Hepatocyte (in vitro differentiated cells): ENCODE measurements at regions not wholly inside any gene's neighbourhood (a gene's known extent, or its start where the extent isn't known, plus 50 kb on each side); places are given as distances from the start of the nearest gene placed in this dataset.

Source experiments
- DNase-seq: peaks from one replicate; pipeline ENCODE4 v3.0.0-alpha.2; 2016; ENCODE audit warnings: low spot score
- H2AFZ ChIP-seq: fragments of 200-600 bp; sonication (generic); 2 replicates; pipeline ENCODE4 v1.6.0; 2016; ENCODE audit warnings: antibody characterized with exemption, mild to moderate bottlenecking
- H3K27ac ChIP-seq: fragments of 200-600 bp; sonication (generic); 2 replicates; pipeline ENCODE4 v1.5.1; 2016; ENCODE audit warnings: mild to moderate bottlenecking
- H3K27me3 ChIP-seq: fragments of 200-600 bp; sonication (generic); 2 replicates; pipeline ENCODE4 v1.6.1; 2016
- H3K36me3 ChIP-seq: fragments of 200-600 bp; sonication (generic); replicated peaks from 2 replicates; pipeline ENCODE4 v1.5.1; 2016; ENCODE audit warnings: low read depth; ENCODE audit not compliant: insufficient read depth
- H3K4me1 ChIP-seq: fragments of 200-600 bp; sonication (generic); 2 replicates; pipeline ENCODE4 v1.5.1; 2016; ENCODE audit warnings: mild to moderate bottlenecking, moderate library complexity; ENCODE audit not compliant: insufficient read depth
- H3K4me2 ChIP-seq: fragments of 200-600 bp; sonication (generic); 2 replicates; pipeline ENCODE4 v1.6.0; 2016
- H3K4me3 ChIP-seq: fragments of 200-600 bp; sonication (generic); 2 replicates; pipeline ENCODE4 v1.5.1; 2016; ENCODE audit warnings: mild to moderate bottlenecking
- H3K79me2 ChIP-seq: fragments of 200-600 bp; sonication (generic); 2 replicates; pipeline ENCODE4 v1.6.0; 2017; ENCODE audit warnings: mild to moderate bottlenecking
- H3K9me2 ChIP-seq: fragments of 200-600 bp; sonication (generic); replicated peaks from 2 replicates; pipeline ENCODE4 v1.6.0; 2017; ENCODE audit warnings: mild to moderate bottlenecking; ENCODE audit not compliant: insufficient read depth
- H3K9me3 ChIP-seq: fragments of 200-600 bp; sonication (generic); 2 replicates; pipeline ENCODE4 v1.5.1; 2016; ENCODE audit warnings: low read depth, mild to moderate bottlenecking
- H4K20me1 ChIP-seq: fragments of 200-600 bp; sonication (generic); 2 replicates; pipeline ENCODE4 v1.6.0; 2016; ENCODE audit warnings: mild to moderate bottlenecking; ENCODE audit not compliant: insufficient read depth, poor library complexity, severe bottlenecking
- CTCF ChIP-seq: fragments of 200-600 bp; sonication (generic); IDR thresholded peaks from 2 replicates; pipeline ENCODE4 v1.5.1; 2016; ENCODE audit warnings: antibody characterized with exemption, mild to moderate bottlenecking; ENCODE audit not compliant: poor library complexity
- EZH2 ChIP-seq: fragments of 200-600 bp; sonication (generic); IDR thresholded peaks from 2 replicates; pipeline ENCODE4 v1.6.1; 2016; ENCODE audit warnings: antibody characterized with exemption, mild to moderate bottlenecking, borderline replicate concordance
- EZH2phosphoT487 ChIP-seq: fragments of 200-600 bp; sonication (generic); IDR thresholded peaks from one replicate; pipeline ENCODE4 v1.6.1; 2018; ENCODE audit warnings: antibody characterized with exemption, mild to moderate bottlenecking, low read depth, moderate library complexity; ENCODE audit not compliant: unreplicated experiment, severe bottlenecking
- WGBS: methylation state at CpG from one replicate; pipeline ENCODE4 v1.1.6; 2016; ENCODE audit warnings: low lambda C conversion rate; ENCODE audit errors: missing lambda C conversion rate; 5-methylcytosine and 5-hydroxymethylcytosine counted together

DNA sequence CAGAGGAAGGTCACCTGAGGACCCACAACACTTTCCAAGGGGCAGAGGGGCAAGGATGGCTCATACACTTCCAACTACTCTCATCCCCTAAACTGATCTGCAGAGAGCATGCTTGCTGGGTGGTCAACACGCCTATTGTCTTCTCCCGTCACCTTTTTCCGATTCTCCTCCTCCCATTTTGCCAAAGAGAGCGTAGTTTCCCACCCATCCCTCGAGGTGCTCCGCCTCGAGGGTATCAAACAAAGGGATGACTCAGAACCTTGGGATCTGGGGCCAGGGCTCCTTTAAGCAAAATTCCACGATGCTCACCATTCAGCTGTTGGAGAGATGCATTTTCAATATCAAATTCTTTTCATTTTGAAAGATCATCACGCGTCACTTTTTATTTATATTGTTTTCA lies 507.5 kb upstream of the SULF2 start:
- TF ChIP-seq CTCF = no peak
- no peak for TF ChIP-seq EZH2
- TF ChIP-seq EZH2phosphoT487 = no peak
- H3K4me1 ChIP-seq = peaks cover 14% of the 10 kb centered on the region
- H2AFZ ChIP-seq = no peak overlapping the region
- WGBS = 76% methylated on average over 10 of the region's 10 CpGs
- no peaks in the 10 kb centered on the region for H3K36me3 ChIP-seq
- H3K9me3 ChIP-seq = no peaks in the 10 kb centered on the region
- no peak overlapping the region for H3K4me3 ChIP-seq
- no peaks in the 10 kb centered on the region for H3K79me2 ChIP-seq
- no peaks in the 10 kb centered on the region for H3K27me3 ChIP-seq
- no peaks in the 10 kb centered on the region for H4K20me1 ChIP-seq
- no peaks in the 10 kb centered on the region for H3K9me2 ChIP-seq
- no peak overlapping the region for H3K27ac ChIP-seq
- H3K4me2 ChIP-seq = no peak overlapping the region
- no peak for DNase-seq

DNA sequence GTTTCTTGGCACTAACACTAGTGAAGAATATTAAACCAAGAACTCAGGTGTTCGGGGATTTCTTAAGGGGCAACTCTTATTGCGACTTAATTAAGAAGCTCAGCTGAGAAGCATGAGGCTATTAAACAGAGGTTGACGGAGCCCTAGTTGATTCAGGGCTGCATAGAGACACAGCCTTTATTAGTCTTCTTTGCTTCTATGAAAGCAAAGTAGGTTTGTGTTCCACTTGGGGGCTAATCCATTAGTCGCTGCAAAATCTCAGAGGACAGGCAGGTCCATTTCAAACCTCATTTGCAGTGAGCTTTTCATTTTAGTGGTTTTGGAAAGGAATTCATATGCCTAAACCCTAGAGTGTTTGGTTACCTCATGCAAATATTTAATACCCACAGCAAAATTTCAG lies 506.6 kb upstream of the SULF2 start:
- TF ChIP-seq EZH2 (no peak), EZH2phosphoT487 (no peak), CTCF (no peak)
- no peak for DNase-seq
- no peaks in the 10 kb centered on the region for H3K79me2 ChIP-seq
- no peak overlapping the region for H3K4me2 ChIP-seq
- no peak overlapping the region for H2AFZ ChIP-seq
- H3K9me3 ChIP-seq = no peaks in the 10 kb centered on the region
- H3K4me1 ChIP-seq = peaks cover 21% of the 10 kb centered on the region
- no peaks in the 10 kb centered on the region for H3K9me2 ChIP-seq
- 87% methylated on average over 4 of the region's 4 CpGs for WGBS
- no peak overlapping the region for H3K27ac ChIP-seq
- no peaks in the 10 kb centered on the region for H3K36me3 ChIP-seq
- no peaks in the 10 kb centered on the region for H4K20me1 ChIP-seq
- H3K27me3 ChIP-seq = no peaks in the 10 kb centered on the region
- H3K4me3 ChIP-seq = no peak overlapping the region

DNA sequence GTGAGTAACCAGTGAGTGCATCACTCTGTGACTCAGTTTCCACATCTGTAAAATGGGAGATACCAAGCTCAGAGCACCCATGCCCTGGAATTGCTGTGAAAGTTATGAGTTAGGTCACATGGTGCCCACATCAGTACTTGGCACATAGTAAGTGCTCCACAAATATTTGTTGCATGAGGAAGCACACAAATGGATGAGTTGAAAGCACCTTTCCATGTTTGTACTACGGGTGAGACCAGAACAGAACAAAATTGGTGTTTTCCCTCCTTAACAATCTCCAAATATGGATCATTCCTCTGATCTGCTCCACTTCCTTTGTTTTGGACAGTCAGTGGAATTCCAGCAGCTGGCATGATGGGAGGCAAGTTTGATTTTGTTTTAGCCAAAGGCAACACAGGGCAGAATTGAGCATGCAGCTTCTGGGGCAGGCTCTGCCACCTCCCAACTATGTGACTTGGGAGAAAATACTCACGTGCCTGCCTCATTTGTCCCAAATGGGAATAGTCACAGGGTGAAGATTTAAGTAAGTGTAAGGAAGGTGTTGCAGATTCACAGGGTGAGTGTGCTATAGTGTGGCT lies 503.7 kb upstream of the SULF2 start:
- H3K4me3 ChIP-seq = no peak overlapping the region
- no peaks in the 10 kb centered on the region for H3K9me2 ChIP-seq
- peaks cover 21% of the 10 kb centered on the region for H3K4me1 ChIP-seq

More for the DNA sequence above, 503.7 kb upstream of the SULF2 start:
- TF ChIP-seq CTCF = no peak
- TF ChIP-seq EZH2phosphoT487 = no peak
- Histone ChIP-seq H3K27me3 (no peaks in the 10 kb centered on the region), H3K36me3 (no peaks in the 10 kb centered on the region), H4K20me1 (no peaks in the 10 kb centered on the region), H3K4me2 (no peak overlapping the region), H3K27ac (no peak overlapping the region), H3K79me2 (no peaks in the 10 kb centered on the region), H3K9me3 (no peaks in the 10 kb centered on the region), H2AFZ (no peak overlapping the region)
- 74% methylated on average over 2 of the region's 2 CpGs for WGBS
- DNase-seq = no peak
